CD4-positive, alpha-beta T cell treated with Interleukin-17A for 4 hours (primary cell): ENCODE measurements at regions not wholly inside any gene's neighbourhood (a gene's known extent, or its start where the extent isn't known, plus 50 kb on each side); places are given as distances from the start of the nearest gene placed in this dataset.

Experiments
- DNase-seq: peaks from one replicate; pipeline ENCODE4 v3.0.0-alpha.2; 2020; ENCODE audit warnings: mixed read lengths

GRCh38 chr13:79765331-79765730, 284.4 kb downstream of the NDFIP2 start:
- no peak for DNase-seq

- DNase-seq = no peak
These were observed 269.1 kb downstream of the NDFIP2 start for GRCh38 chr13:79749984-79750551.

- no peak for DNase-seq
These were observed 268.6 kb downstream of the NDFIP2 start for GRCh38 chr13:79749566-79749965.

GRCh38 chr13:79745081-79745480, 264.1 kb downstream of the NDFIP2 start:
- no peak for DNase-seq

GRCh38 chr13:79742923-79743322, 262.0 kb downstream of the NDFIP2 start:
- DNase-seq = no peak

GRCh38 chr13:79740991-79741390, 260.0 kb downstream of the NDFIP2 start:
- DNase-seq = no peak

- DNase-seq = no peak
These were observed 255.4 kb downstream of the NDFIP2 start for GRCh38 chr13:79736356-79736755.

- DNase-seq = no peak
These were observed 254.3 kb downstream of the NDFIP2 start for GRCh38 chr13:79735228-79735627.

GRCh38 chr13:79727086-79727485, 246.1 kb downstream of the NDFIP2 start:
- no peak for DNase-seq

- DNase-seq = no peak
These were observed 244.9 kb downstream of the NDFIP2 start for GRCh38 chr13:79725841-79726240.

GRCh38 chr13:79724348-79725103, 243.6 kb downstream of the NDFIP2 start:
- DNase-seq = no peak

- DNase-seq = no peak
These were observed 242.6 kb downstream of the NDFIP2 start for GRCh38 chr13:79723519-79724024.

GRCh38 chr13:79722885-79723445, 242.0 kb downstream of the NDFIP2 start:
- no peak for DNase-seq

GRCh38 chr13:79716191-79716590, 235.2 kb downstream of the NDFIP2 start:
- no peak for DNase-seq

- DNase-seq = no peak
These were observed 230.7 kb downstream of the NDFIP2 start for GRCh38 chr13:79711631-79712030.

GRCh38 chr13:79710376-79710775, 229.4 kb downstream of the NDFIP2 start:
- no peak for DNase-seq

- no peak for DNase-seq
These were observed 228.5 kb downstream of the NDFIP2 start for GRCh38 chr13:79709471-79709870.

GRCh38 chr13:79703772-79704171, 222.8 kb downstream of the NDFIP2 start:
- no peak for DNase-seq

- DNase-seq = no peak
These were observed 214.8 kb downstream of the NDFIP2 start for GRCh38 chr13:79695754-79696153.

- DNase-seq = no peak
These were observed 211.9 kb downstream of the NDFIP2 start for GRCh38 chr13:79692846-79693245.

- DNase-seq = no peak
These were observed 210.9 kb downstream of the NDFIP2 start for GRCh38 chr13:79691826-79692225.

- DNase-seq = no peak
These were observed 207.8 kb downstream of the NDFIP2 start for GRCh38 chr13:79688741-79689140.

- no peak for DNase-seq
These were observed 205.5 kb downstream of the NDFIP2 start for GRCh38 chr13:79686441-79686840.

- DNase-seq = no peak
These were observed 203.4 kb downstream of the NDFIP2 start for GRCh38 chr13:79684371-79684770.
